CD14-positive monocyte (primary cell): ENCODE measurements at regions not wholly inside any gene's neighbourhood (a gene's known extent, or its start where the extent isn't known, plus 50 kb on each side); places are given as distances from the start of the nearest gene placed in this dataset.

ENCODE experiments used
- DNase-seq, 3 donors: peaks; one replicate each; pipeline ENCODE4 v3.0.0-alpha.2; 2011 to 2022
- H2AFZ ChIP-seq: 2 replicates; pipeline ENCODE4 v1.6.0; 2012; ENCODE audit warnings: mild to moderate bottlenecking, low read depth, low read length, inconsistent platforms; ENCODE audit not compliant: insufficient read depth, poor library complexity, severe bottlenecking
- H3K27ac ChIP-seq, 2 donors: 1 replicate in 1 of 2; 2 replicates in 1 of 2; pipeline ENCODE4 v1.5.1; 2012 to 2013; ENCODE audit warnings: low read length in 2 of 2, control low read depth in 1 of 2, inconsistent platforms in 1 of 2, low read depth in 1 of 2, mild to moderate bottlenecking in 1 of 2
- H3K27me3 ChIP-seq, 2 donors: one replicate each; pipeline versions ENCODE4 v1.6.0 to v1.6.1; 2011 to 2013; ENCODE audit warnings: low read length in 2 of 2; ENCODE audit not compliant: control insufficient read depth in 2 of 2, insufficient read depth in 2 of 2
- H3K36me3 ChIP-seq, 2 donors: replicated peaks in 1 of 2; 1 replicate in 1 of 2; 2 replicates in 1 of 2; pipeline versions ENCODE4 v1.5.1 to v1.6.1; 2012 to 2013; ENCODE audit warnings: low read length in 2 of 2, control low read depth in 1 of 2, inconsistent platforms in 1 of 2, mild to moderate bottlenecking in 1 of 2; ENCODE audit not compliant: insufficient read depth in 2 of 2, control insufficient read depth in 1 of 2
- H3K4me1 ChIP-seq, 2 donors: 1 replicate in 1 of 2; 2 replicates in 1 of 2; pipeline versions ENCODE4 v1.5.1 to v1.6.1; 2012 to 2013; ENCODE audit warnings: low read length in 2 of 2, control low read depth in 1 of 2, inconsistent platforms in 1 of 2, mild to moderate bottlenecking in 1 of 2, moderate library complexity in 1 of 2; ENCODE audit not compliant: insufficient read depth in 2 of 2, control insufficient read depth in 1 of 2
- H3K4me2 ChIP-seq: replicated peaks from 2 replicates; pipeline ENCODE3; 2012; ENCODE audit warnings: low read length, moderate library complexity, mild to moderate bottlenecking; ENCODE audit not compliant: poor library complexity, severe bottlenecking; ENCODE audit errors: extremely low read depth
- H3K4me3 ChIP-seq, 3 experiments: fragments of 200-600 bp in 1 of 3; sonication (generic) in 1 of 3; replicated peaks in 1 of 3; 1 replicate in 2 of 3; 2 replicates in 1 of 3; pipeline ENCODE4 v1.5.1; 2011 to 2013; ENCODE audit warnings: low read length in 3 of 3, mild to moderate bottlenecking in 3 of 3, control low read depth in 2 of 3, low read depth in 2 of 3, inconsistent platforms in 1 of 3, moderate library complexity in 1 of 3
- H3K79me2 ChIP-seq: 2 replicates; pipeline ENCODE4 v1.6.0; 2012; ENCODE audit warnings: mild to moderate bottlenecking, control low read depth, inconsistent platforms, low read length, moderate library complexity; ENCODE audit not compliant: insufficient read depth
- H3K9ac ChIP-seq: 2 replicates; pipeline ENCODE4 v1.6.0; 2017; ENCODE audit warnings: low read length, mild to moderate bottlenecking; ENCODE audit not compliant: insufficient read depth, poor library complexity, severe bottlenecking
- H3K9me3 ChIP-seq, 2 donors: replicated peaks in 1 of 2; 1 replicate in 1 of 2; 2 replicates in 1 of 2; pipeline versions ENCODE4 v1.5.1 to v1.6.1; 2012 to 2013; ENCODE audit warnings: low read length in 2 of 2, control low read depth in 1 of 2; ENCODE audit not compliant: control insufficient read depth in 1 of 2, insufficient read depth in 1 of 2
- H4K20me1 ChIP-seq: 2 replicates; pipeline ENCODE4 v1.6.0; 2012; ENCODE audit warnings: mild to moderate bottlenecking, low read length, control low read depth, moderate library complexity; ENCODE audit not compliant: insufficient read depth
- H3K27ac Mint-ChIP-seq, 7 donors: one replicate each; pipeline ENCODE4 v1.8.0; 2020; ENCODE audit warnings: mild to moderate bottlenecking in 7 of 7, mixed read lengths in 7 of 7, moderate library complexity in 6 of 7, inconsistent platforms in 2 of 7
- H3K27me3 Mint-ChIP-seq, 3 donors: one replicate each; pipeline ENCODE4 v1.8.0; 2021 to 2022; ENCODE audit warnings: low read depth in 3 of 3, mild to moderate bottlenecking in 3 of 3, mixed read lengths in 3 of 3, moderate library complexity in 3 of 3, inconsistent platforms in 1 of 3
- H3K36me3 Mint-ChIP-seq, 2 donors: one replicate each; pipeline ENCODE4 v1.8.0; 2020; ENCODE audit warnings: mixed read lengths in 2 of 2, inconsistent platforms in 1 of 2, mild to moderate bottlenecking in 1 of 2
- H3K4me1 Mint-ChIP-seq: one replicate; pipeline ENCODE4 v1.8.0; 2020; ENCODE audit warnings: mild to moderate bottlenecking, mixed read lengths
- H3K4me3 Mint-ChIP-seq, 2 donors: one replicate each; pipeline ENCODE4 v1.8.0; 2020; ENCODE audit warnings: mild to moderate bottlenecking in 2 of 2, mixed read lengths in 2 of 2, moderate library complexity in 1 of 2
- H3K9me3 Mint-ChIP-seq, 7 donors: one replicate each; pipeline ENCODE4 v1.8.0; 2020 to 2022; ENCODE audit warnings: mixed read lengths in 7 of 7, mild to moderate bottlenecking in 6 of 7, moderate library complexity in 6 of 7, inconsistent platforms in 2 of 7
- WGBS: methylation state at CpG from one replicate; pipeline ENCODE4 v1.1.5; 2013; ENCODE audit warnings: missing lambda C conversion rate; ENCODE audit not compliant: insufficient coverage; 5-methylcytosine and 5-hydroxymethylcytosine counted together
- intact Hi-C, 2 donors: fragments of 100-400 bp; cut with micrococcal nuclease; formaldehyde crosslinking; loops; one replicate each; pipeline versions ENCODE4 v1.15.0 to v1.15.1; 2023
- TF ChIP-seq, protein P1 (sequence below): fragments of 200-600 bp; IDR thresholded peaks from one replicate; pipeline ENCODE4 v1.8.0; 2022; ENCODE audit warnings: antibody characterized with exemption, mild to moderate bottlenecking

DNA sequence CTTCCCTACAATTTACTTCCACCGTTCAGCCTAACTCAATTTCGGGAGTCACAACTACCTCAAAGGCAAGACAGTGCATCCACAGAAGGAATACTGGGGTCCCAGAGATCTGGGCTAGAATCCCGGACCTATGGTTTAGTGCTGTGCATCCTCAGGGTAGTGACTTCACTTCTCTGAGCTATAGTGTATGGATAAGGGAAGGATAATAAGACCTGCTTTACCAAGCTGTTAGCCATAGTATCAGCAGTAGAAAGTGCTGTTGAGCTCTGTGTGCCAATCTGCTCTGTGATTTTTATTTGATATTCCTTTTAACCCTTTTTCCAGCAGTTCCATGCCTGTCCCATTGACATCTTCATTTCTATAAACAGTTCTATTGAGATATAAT lies 1044.3 kb downstream of the BCL11B start:
- TF ChIP-seq, protein P1, sequence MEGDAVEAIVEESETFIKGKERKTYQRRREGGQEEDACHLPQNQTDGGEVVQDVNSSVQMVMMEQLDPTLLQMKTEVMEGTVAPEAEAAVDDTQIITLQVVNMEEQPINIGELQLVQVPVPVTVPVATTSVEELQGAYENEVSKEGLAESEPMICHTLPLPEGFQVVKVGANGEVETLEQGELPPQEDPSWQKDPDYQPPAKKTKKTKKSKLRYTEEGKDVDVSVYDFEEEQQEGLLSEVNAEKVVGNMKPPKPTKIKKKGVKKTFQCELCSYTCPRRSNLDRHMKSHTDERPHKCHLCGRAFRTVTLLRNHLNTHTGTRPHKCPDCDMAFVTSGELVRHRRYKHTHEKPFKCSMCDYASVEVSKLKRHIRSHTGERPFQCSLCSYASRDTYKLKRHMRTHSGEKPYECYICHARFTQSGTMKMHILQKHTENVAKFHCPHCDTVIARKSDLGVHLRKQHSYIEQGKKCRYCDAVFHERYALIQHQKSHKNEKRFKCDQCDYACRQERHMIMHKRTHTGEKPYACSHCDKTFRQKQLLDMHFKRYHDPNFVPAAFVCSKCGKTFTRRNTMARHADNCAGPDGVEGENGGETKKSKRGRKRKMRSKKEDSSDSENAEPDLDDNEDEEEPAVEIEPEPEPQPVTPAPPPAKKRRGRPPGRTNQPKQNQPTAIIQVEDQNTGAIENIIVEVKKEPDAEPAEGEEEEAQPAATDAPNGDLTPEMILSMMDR = no peak
- Histone ChIP-seq H3K4me1 (no peaks in the 10 kb centered on the region), H4K20me1 (no peaks in the 10 kb centered on the region), H3K9ac (no peak overlapping the region), H3K4me3 (no peak overlapping the region), H3K4me2 (no peak overlapping the region), H2AFZ (no peak overlapping the region), H3K36me3 (no peaks in the 10 kb centered on the region), H3K9me3 (no peaks in the 10 kb centered on the region), H3K79me2 (no peaks in the 10 kb centered on the region), H3K27me3 (no peaks in the 10 kb centered on the region), H3K27ac (no peak overlapping the region)
- intact Hi-C loops = no loop called here
- no peak for DNase-seq
- 74% methylated on average over 2 of the region's 3 CpGs for WGBS
- Mint-ChIP-seq H3K27me3 (no peaks in the 10 kb centered on the region), H3K36me3 (no peaks in the 10 kb centered on the region), H3K4me3 (no peak overlapping the region), H3K4me1 (no peaks in the 10 kb centered on the region), H3K27ac (no peak overlapping the region), H3K9me3 (peaks cover 2 to 6% (median 4%) of the 10 kb centered on the region in 7 donors)

DNA sequence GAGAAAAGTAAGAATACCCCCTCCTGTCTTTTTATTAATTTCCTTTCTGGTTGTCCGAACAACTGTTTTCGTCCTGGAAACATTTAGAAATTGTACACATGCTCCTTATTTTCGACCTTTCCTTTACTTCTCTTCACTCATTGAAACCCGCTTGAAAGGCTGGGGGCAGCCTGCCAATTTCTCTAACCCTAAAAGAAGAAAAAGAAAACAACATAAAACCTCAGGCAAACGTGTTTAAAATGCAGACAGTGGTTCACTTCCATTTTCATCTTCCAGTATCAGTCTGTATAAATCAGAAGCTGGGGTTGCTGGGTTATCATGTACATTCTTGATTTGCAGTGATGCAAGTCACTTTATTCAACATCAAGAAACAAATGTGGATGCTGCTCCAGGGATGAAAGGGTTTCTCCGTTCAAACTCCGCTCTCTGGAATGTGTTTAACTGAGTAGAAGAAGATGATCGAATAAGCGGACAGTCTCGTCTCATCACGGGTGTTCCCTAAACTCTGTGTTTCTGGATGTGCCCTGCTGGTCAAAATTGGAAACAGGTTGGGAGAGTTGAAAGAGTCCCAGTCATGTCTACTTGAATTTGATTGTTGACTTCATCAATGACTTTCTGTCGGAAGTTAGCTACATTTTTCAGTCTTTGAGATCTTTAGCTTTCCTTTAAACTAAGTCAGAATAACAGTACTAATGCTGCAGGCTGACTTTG lies 1042.2 kb downstream of the BCL11B start:
- no peak overlapping the region for H3K4me3 Mint-ChIP-seq
- Histone ChIP-seq H4K20me1 (no peaks in the 10 kb centered on the region), H3K27ac (no peak overlapping the region), H3K9ac (no peak overlapping the region), H3K4me2 (no peak overlapping the region), H3K79me2 (no peaks in the 10 kb centered on the region), H3K9me3 (no peaks in the 10 kb centered on the region), H3K36me3 (no peaks in the 10 kb centered on the region), H3K4me1 (no peaks in the 10 kb centered on the region), H3K27me3 (no peaks in the 10 kb centered on the region), H3K4me3 (no peak overlapping the region), H2AFZ (no peak overlapping the region)
- DNase-seq = no peak
- H3K4me1 Mint-ChIP-seq = no peaks in the 10 kb centered on the region
- no peaks in the 10 kb centered on the region for H3K36me3 Mint-ChIP-seq
- H3K27me3 Mint-ChIP-seq = no peaks in the 10 kb centered on the region
- 65% methylated on average over 5 of the region's 12 CpGs for WGBS
- no peak overlapping the region for H3K27ac Mint-ChIP-seq
- intact Hi-C loops = no loop called here
- TF ChIP-seq, protein P1 = no peak
- peaks cover 0 to 5% (median 2%) of the 10 kb centered on the region in 7 donors for H3K9me3 Mint-ChIP-seq
